CD4-positive, alpha-beta T cell (primary cell): ENCODE measurements at regions not wholly inside any gene's neighbourhood (a gene's known extent, or its start where the extent isn't known, plus 50 kb on each side); places are given as distances from the start of the nearest gene placed in this dataset.

ENCODE experiments used
- ATAC-seq: fragments of 200-7000 bp; cut with Tn5 transposase; one replicate; pipeline ENCODE4 v1.10.0; 2022; ENCODE audit warnings: mild to moderate bottlenecking; ENCODE audit not compliant: poor library complexity
- CTCF ChIA-PET: fragments of 350-600 bp; sonication (Branson Sonifier 250); formaldehyde crosslinking; loops from one replicate; lab custom pipeline; 2021; ENCODE audit warnings: antibody characterized with exemption, inconsistent platforms; lab: Charles Lee
- POLR2A ChIA-PET: fragments of 350-600 bp; sonication (Branson Sonifier 250); formaldehyde crosslinking; loops from one replicate; lab custom pipeline; 2021; ENCODE audit warnings: antibody characterized with exemption, inconsistent platforms; lab: Charles Lee
- DNase-seq, 14 experiments: peaks; one replicate each; pipeline ENCODE4 v3.0.0-alpha.2; 2013 to 2020; ENCODE audit warnings: mixed read lengths in 2 of 14
- H3K27ac ChIP-seq, 2 donors: one replicate each; pipeline versions ENCODE4 v1.5.1 to v1.7.0; 2013; ENCODE audit warnings: low read length in 2 of 2, low read depth in 1 of 2, mild to moderate bottlenecking in 1 of 2
- H3K27me3 ChIP-seq, 2 experiments: 1 replicate in 1 of 2; 2 replicates in 1 of 2; pipeline versions ENCODE4 v1.6.1 to v1.7.0; 2013; ENCODE audit warnings: low read length in 2 of 2, control low read depth in 1 of 2, mild to moderate bottlenecking in 1 of 2, moderate library complexity in 1 of 2; ENCODE audit not compliant: insufficient read depth in 2 of 2, control insufficient read depth in 1 of 2
- H3K36me3 ChIP-seq: one replicate; pipeline ENCODE4 v1.6.1; 2013; ENCODE audit warnings: low read length, control low read depth; ENCODE audit not compliant: insufficient read depth
- H3K4me1 ChIP-seq: one replicate; pipeline ENCODE4 v1.6.1; 2013; ENCODE audit warnings: low read length, control low read depth; ENCODE audit not compliant: insufficient read depth
- H3K4me3 ChIP-seq: one replicate; pipeline ENCODE4 v1.5.1; 2013; ENCODE audit warnings: mild to moderate bottlenecking, low read length, moderate library complexity
- H3K9me3 ChIP-seq, 2 experiments: 1 replicate in 1 of 2; 2 replicates in 1 of 2; pipeline versions ENCODE4 v1.6.1 to v1.7.0; 2013; ENCODE audit warnings: low read length in 2 of 2, mild to moderate bottlenecking in 2 of 2, control low read depth in 1 of 2, moderate library complexity in 1 of 2; ENCODE audit not compliant: control insufficient read depth in 1 of 2, insufficient read depth in 1 of 2
- H3K27ac Mint-ChIP-seq: one replicate; pipeline ENCODE4 v1.8.0; 2020; ENCODE audit warnings: mixed read lengths
- H3K27me3 Mint-ChIP-seq: one replicate; pipeline ENCODE4 v1.8.0; 2021; ENCODE audit warnings: mixed read lengths
- H3K36me3 Mint-ChIP-seq: one replicate; pipeline ENCODE4 v1.8.0; 2021; ENCODE audit warnings: low read depth, mixed read lengths
- H3K4me1 Mint-ChIP-seq: one replicate; pipeline ENCODE4 v1.8.0; 2021; ENCODE audit warnings: low read depth, mixed read lengths
- H3K4me3 Mint-ChIP-seq: one replicate; pipeline ENCODE4 v1.8.0; 2020; ENCODE audit warnings: mild to moderate bottlenecking, mixed read lengths
- H3K9me3 Mint-ChIP-seq: one replicate; pipeline ENCODE4 v1.8.0; 2020; ENCODE audit warnings: mixed read lengths
- intact Hi-C, 2 experiments: fragments of 100-400 bp; cut with DNase I in 1 of 2; cut with micrococcal nuclease in 1 of 2; formaldehyde crosslinking; loops; one replicate each; pipeline versions ENCODE4 v1.15.1 to v1.9.0; 2023 to 2025; cut with DNase I, micrococcal nuclease
- TF ChIP-seq, protein P1 (sequence below): fragments of 200-600 bp; IDR thresholded peaks from one replicate; pipeline ENCODE4 v1.8.0; 2022; ENCODE audit warnings: antibody characterized with exemption, mild to moderate bottlenecking

DNA sequence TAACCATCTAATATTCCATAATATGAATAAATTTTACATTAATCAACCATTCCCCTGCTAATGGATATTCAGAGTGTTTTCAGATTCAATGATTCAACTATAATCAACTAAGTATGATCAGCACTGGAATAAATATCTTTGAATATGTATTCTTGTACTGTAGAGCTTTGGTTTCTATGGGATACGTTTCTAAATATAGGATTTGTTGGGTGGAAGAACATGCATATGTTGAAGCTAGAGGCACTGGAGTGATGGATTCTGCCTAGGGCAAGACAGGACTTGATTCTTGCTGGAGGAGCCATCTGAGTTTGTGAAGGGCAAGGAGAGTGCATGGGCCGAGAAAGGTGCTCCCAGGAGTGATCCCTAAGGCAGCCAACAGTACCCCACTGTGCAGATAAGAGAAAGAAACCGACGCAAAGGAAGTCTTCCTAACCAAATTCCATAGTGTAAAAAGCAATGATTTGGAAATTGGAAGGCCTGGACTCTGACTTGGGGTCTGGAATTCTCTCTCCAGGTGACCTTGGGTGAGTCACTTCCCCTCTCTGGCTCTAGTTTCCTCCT lies 418.7 kb downstream of the PREX1 start:
- Mint-ChIP-seq H3K27me3 (peaks cover 32% of the 10 kb centered on the region), H3K36me3 (no peaks in the 10 kb centered on the region), H3K9me3 (no peaks in the 10 kb centered on the region), H3K4me1 (no peaks in the 10 kb centered on the region), H3K27ac (no peak overlapping the region), H3K4me3 (no peak overlapping the region)
- TF ChIP-seq, protein P1, sequence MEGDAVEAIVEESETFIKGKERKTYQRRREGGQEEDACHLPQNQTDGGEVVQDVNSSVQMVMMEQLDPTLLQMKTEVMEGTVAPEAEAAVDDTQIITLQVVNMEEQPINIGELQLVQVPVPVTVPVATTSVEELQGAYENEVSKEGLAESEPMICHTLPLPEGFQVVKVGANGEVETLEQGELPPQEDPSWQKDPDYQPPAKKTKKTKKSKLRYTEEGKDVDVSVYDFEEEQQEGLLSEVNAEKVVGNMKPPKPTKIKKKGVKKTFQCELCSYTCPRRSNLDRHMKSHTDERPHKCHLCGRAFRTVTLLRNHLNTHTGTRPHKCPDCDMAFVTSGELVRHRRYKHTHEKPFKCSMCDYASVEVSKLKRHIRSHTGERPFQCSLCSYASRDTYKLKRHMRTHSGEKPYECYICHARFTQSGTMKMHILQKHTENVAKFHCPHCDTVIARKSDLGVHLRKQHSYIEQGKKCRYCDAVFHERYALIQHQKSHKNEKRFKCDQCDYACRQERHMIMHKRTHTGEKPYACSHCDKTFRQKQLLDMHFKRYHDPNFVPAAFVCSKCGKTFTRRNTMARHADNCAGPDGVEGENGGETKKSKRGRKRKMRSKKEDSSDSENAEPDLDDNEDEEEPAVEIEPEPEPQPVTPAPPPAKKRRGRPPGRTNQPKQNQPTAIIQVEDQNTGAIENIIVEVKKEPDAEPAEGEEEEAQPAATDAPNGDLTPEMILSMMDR = no peak
- no peaks in the 10 kb centered on the region for H3K36me3 ChIP-seq
- no peaks in the 10 kb centered on the region for H3K4me1 ChIP-seq
- no peaks in the 10 kb centered on the region for H3K9me3 ChIP-seq
- no peak for ATAC-seq
- H3K4me3 ChIP-seq = no peak overlapping the region
- peaks cover 0 to 4% of the 10 kb centered on the region in 2 experiments for H3K27me3 ChIP-seq
- no peak for DNase-seq
- POLR2A ChIA-PET = no interaction called here
- intact Hi-C loops = loop anchor here in 1 of 2 experiments (5.0 kb wide), 1 partner anchor 553 kb away; no protein-coding TSS in a partner anchor
- no peak overlapping the region for H3K27ac ChIP-seq
- CTCF ChIA-PET = no interaction called here

DNA sequence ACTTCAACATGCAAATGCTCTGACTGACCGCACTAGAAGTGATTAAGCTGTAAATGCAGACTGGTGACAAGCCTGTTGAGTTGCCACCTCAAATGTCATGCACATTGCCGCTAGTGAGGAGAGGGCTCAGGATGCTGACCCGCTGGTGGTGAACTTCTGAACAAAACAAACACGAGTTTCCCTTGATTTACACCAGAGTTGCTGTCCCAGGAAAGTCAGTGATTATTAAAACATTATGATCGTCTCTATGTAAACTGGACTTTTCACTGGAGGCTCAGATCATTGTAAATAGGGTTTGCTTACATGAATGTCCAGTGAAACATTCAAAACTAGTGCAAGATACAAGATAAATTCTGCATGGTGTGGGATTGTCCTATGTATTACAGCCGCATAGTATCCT lies 420.1 kb downstream of the PREX1 start:
- no peak for DNase-seq
- Mint-ChIP-seq H3K9me3 (no peaks in the 10 kb centered on the region), H3K4me1 (no peaks in the 10 kb centered on the region), H3K27me3 (peaks cover 32% of the 10 kb centered on the region), H3K4me3 (no peak overlapping the region), H3K27ac (no peak overlapping the region), H3K36me3 (no peaks in the 10 kb centered on the region)
- intact Hi-C loops = loop anchor here (1.0 to 5.0 kb wide), 2 partner anchors 8 to 555 kb away; no protein-coding TSS in a partner anchor
- POLR2A ChIA-PET = no interaction called here
- TF ChIP-seq, protein P1 = no peak
- no peaks in the 10 kb centered on the region for H3K4me1 ChIP-seq
- no peak overlapping the region for H3K4me3 ChIP-seq
- H3K27ac ChIP-seq = no peak overlapping the region
- no peaks in the 10 kb centered on the region for H3K36me3 ChIP-seq
- CTCF ChIA-PET = no interaction called here
- no peaks in the 10 kb centered on the region for H3K9me3 ChIP-seq
- no peak for ATAC-seq
- H3K27me3 ChIP-seq = peaks cover 0 to 4% of the 10 kb centered on the region in 2 experiments

DNA sequence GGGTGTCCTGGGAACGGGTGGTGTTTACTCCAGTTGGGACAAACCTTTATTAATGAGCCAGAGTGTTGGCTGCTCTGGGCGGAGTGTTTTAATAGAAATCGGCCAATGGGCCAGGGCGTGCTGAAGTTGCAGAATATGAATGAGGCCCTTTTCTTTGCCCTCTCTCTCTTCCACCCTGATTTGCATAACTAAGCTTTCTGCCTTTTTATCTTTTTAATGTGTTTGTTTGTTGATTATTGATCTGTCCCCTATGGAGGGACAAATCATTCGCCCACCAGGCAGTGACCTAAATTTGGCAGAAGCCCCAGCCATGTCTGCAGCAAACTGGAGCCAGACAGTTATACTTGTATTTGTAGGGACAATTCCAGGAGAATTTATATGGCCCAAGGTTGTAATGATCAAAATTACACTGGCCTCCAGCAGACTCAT lies 420.9 kb downstream of the PREX1 start:
- no peaks in the 10 kb centered on the region for H3K4me1 Mint-ChIP-seq
- H3K4me1 ChIP-seq = no peaks in the 10 kb centered on the region
- TF ChIP-seq, protein P1 = no peak
- ChIA-PET POLR2A (no interaction called here), CTCF (no interaction called here)
- no peak overlapping the region for H3K4me3 Mint-ChIP-seq
- no peaks in the 10 kb centered on the region for H3K9me3 ChIP-seq
- intact Hi-C loops = loop anchor here (1.0 to 5.0 kb wide), 2 partner anchors 8 to 555 kb away; no protein-coding TSS in a partner anchor
- H3K27me3 Mint-ChIP-seq = peaks cover 32% of the 10 kb centered on the region
- H3K27ac Mint-ChIP-seq = no peak overlapping the region
- ATAC-seq (no peak), DNase-seq (no peak)
- no peak overlapping the region for H3K27ac ChIP-seq
- H3K36me3 Mint-ChIP-seq = no peaks in the 10 kb centered on the region
- H3K36me3 ChIP-seq = no peaks in the 10 kb centered on the region
- H3K9me3 Mint-ChIP-seq = no peaks in the 10 kb centered on the region
- H3K27me3 ChIP-seq = peaks cover 3 to 5% of the 10 kb centered on the region in 2 experiments
- H3K4me3 ChIP-seq = no peak overlapping the region
